Femur (tissue), 1 donor: ENCODE measurements at regions not wholly inside any gene's neighbourhood (a gene's known extent, or its start where the extent isn't known, plus 50 kb on each side); places are given as distances from the start of the nearest gene placed in this dataset.
"Not testable (repeated sequence)": the region's sequence is repeated elsewhere in the genome, so short reads cannot be mapped to it uniquely, and the experiment has no call there.

ENCODE experiments used
- DNase-seq: peaks from one replicate; pipeline ENCODE4 v3.0.0-alpha.2; 2017

GRCh38 chr7:68020102-68020501 lies 1023.5 kb downstream of the TYW1 start:
- no peak for DNase-seq

GRCh38 chr7:68025369-68025768 lies 1028.7 kb downstream of the TYW1 start:
- DNase-seq, result no peak

- DNase-seq, result no peak
Measured at GRCh38 chr7:68030530-68030929, 1033.9 kb downstream of the TYW1 start.

- no peak for DNase-seq
Measured at GRCh38 chr7:68031180-68031943, 1034.7 kb downstream of the TYW1 start.

GRCh38 chr7:68038621-68039314 lies 1042.1 kb downstream of the TYW1 start:
- no peak for DNase-seq

GRCh38 chr7:68041554-68041953 lies 1044.9 kb downstream of the TYW1 start:
- no peak for DNase-seq

- DNase-seq, result no peak
Measured at GRCh38 chr7:68043546-68043945, 1046.9 kb downstream of the TYW1 start.

GRCh38 chr7:68050627-68051026 lies 1054.0 kb downstream of the TYW1 start:
- no peak for DNase-seq

- DNase-seq, result no peak
Measured at GRCh38 chr7:68058014-68058413, 1061.4 kb downstream of the TYW1 start.

GRCh38 chr7:68063171-68063570 lies 1066.5 kb downstream of the TYW1 start:
- DNase-seq, result no peak

GRCh38 chr7:68065581-68065980 lies 1068.9 kb downstream of the TYW1 start:
- DNase-seq, result no peak

- no peak for DNase-seq
Measured at GRCh38 chr7:68067845-68068244, 1071.2 kb downstream of the TYW1 start.

- DNase-seq, result no peak
Measured at GRCh38 chr7:68070992-68071391, 1074.4 kb downstream of the TYW1 start.

- no peak for DNase-seq
Measured at GRCh38 chr7:68073701-68074100, 1077.1 kb downstream of the TYW1 start.

- no peak for DNase-seq
Measured at GRCh38 chr7:68074242-68074641, 1077.6 kb downstream of the TYW1 start.

GRCh38 chr7:68078157-68078710 lies 1081.6 kb downstream of the TYW1 start:
- DNase-seq, result no peak

GRCh38 chr7:68082066-68082960 lies 1085.7 kb downstream of the TYW1 start:
- not testable (repeated sequence) for DNase-seq

GRCh38 chr7:68082961-68083657 lies 1086.5 kb downstream of the TYW1 start:
- DNase-seq, result not testable (repeated sequence)

GRCh38 chr7:68087401-68087800 lies 1090.8 kb downstream of the TYW1 start:
- DNase-seq, result no peak

GRCh38 chr7:68088879-68089278 lies 1092.2 kb downstream of the TYW1 start:
- no peak for DNase-seq

GRCh38 chr7:68090256-68090655 lies 1093.6 kb downstream of the TYW1 start:
- not testable (repeated sequence) for DNase-seq

- no peak for DNase-seq
Measured at GRCh38 chr7:68103319-68103718, 1106.7 kb downstream of the TYW1 start.
